Hematopoietic multipotent progenitor cell treated with erythropoietin and hydrocortisone succinate and interleukin-3 and kit ligand, for 6 days (in vitro differentiated cells): ENCODE measurements at regions not wholly inside any gene's neighbourhood (a gene's known extent, or its start where the extent isn't known, plus 50 kb on each side); places are given as distances from the start of the nearest gene placed in this dataset.
"Not testable (repeated sequence)": the region's sequence is repeated elsewhere in the genome, so short reads cannot be mapped to it uniquely, and the experiment has no call there.

Experiments used
- DNase-seq: peaks from one replicate; pipeline ENCODE4 v3.0.0-alpha.2; 2015

DNA sequence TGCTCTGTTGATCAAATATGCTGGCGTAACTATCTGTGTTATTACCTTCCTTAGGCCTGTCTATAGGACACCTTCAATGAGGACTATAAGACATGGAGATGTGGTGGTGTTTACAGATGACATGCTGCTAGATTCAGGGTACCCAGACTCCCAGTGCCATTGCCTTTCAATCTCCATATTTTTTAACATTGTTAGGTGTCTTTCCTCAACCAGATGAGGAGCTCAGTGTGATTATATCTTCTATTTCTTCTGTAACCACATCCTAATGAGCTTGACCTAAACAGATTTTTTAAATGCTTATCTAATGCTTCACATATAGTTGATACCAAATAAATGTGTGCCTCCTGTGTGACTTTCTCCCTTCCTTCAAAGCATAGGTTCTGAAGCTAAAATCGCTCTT, 730.1 kb upstream of the NR2F2 start:
- no peak for DNase-seq

DNA sequence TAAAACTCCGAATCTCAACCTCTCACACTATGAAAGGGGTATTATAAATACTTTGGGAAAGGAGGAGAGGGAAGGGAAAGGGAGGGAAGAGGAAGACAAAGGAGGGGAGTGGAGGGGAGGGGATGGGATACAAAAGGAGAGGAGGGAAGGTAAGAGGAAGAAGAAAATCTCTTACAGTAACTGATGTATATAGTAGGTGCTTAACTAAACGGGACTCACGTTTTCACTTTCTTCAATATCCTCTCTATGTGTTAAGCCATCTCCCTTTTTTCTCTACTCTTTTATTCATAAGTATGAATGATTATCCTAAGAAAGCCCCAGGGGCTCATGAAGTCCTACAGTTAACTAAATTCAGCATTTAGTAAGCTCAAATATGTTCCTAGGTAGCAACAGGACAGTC, 729.6 kb upstream of the NR2F2 start:
- DNase-seq, result no peak

DNA sequence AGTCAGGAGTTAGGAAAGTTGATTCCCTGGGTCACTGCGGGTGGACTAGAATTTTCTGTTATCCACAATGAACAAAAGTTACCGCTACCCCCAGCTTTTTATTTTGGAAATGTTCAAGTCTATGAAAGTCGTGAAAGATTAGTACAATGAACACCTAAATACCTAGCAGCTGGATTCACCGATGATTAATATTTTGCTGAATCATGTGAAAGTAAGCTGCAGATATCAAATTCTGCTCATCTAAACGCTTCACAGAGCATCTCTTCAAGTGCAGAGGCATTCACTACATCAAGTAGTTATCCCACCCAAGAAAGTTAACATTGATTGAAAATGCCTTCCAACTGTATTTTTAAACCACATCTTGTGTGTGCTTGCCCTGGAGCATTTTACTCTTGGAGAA, 729.0 kb upstream of the NR2F2 start:
- DNase-seq, result no peak

DNA sequence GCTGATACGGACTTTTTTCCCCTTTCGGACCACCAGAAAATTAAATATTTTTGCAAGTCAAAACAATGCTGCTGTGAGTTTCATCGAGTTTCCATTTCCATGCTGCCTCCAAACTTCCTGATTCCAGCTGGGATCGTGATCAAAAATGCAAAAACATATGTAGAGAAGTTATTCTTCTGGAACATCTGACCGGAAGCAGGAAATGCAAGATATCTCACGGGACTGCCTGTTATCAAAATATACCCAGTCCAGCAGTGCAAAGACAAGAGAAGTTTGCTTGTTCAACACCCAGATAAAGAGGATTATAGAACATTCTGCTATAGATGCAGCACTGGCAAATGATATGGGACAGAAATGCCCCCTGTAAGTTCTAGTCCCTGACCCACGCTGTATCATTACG, 726.7 kb upstream of the NR2F2 start:
- DNase-seq, result no peak

DNA sequence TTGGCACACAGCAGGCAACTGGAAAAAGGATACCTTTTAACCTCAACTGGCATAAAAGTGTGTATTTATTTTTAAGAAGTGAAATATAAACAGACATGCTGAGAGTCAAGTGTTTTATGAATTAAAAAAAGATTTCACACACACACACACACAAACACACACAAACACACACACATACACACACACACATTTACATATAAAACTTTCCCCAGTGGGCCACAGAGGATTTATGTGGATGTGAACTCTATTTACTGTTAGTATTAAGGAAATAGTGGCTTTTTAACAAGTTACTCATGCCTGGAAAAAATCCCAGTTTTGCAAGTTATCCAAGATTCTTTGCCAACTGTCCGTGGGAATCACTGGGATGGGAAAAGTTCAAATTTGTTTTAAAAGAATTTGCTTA, 725.9 kb upstream of the NR2F2 start:
- no peak for DNase-seq

DNA sequence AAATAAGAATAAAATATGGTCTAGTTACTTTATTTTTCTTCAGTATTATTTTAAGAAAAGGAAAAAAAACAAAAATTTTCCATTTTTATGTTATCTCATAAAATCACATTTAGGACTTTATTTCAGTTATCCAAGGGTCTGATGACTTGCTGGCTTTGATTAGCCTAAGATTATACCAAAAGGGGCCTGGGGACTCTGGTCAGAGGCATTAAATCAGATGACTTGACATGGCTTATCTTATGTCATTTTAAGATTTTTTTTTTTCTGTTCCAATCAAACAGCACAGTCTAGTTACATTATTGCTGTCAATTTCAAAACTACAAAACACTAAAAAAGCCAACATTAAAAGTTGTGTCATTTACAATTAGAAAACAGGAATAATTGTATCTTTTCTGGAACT, 725.4 kb upstream of the NR2F2 start:
- DNase-seq, result no peak

DNA sequence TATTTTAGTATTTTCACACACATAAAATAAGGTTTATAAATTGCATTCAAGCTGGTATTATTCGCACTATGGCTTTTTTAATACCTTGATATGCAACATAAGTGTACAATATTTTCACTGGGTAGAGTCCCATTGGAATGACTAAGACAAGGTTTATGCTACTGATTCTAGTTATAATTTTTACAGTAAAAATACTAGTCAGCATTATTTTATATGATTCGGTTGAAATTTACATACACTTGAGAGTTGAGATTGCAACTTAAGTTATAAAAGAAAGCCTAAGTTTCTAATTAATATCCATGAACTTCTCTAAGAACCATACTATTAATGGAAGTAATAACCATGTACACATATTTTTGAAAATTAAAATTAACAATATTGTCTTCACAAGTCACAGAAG, 723.9 kb upstream of the NR2F2 start:
- no peak for DNase-seq

DNA sequence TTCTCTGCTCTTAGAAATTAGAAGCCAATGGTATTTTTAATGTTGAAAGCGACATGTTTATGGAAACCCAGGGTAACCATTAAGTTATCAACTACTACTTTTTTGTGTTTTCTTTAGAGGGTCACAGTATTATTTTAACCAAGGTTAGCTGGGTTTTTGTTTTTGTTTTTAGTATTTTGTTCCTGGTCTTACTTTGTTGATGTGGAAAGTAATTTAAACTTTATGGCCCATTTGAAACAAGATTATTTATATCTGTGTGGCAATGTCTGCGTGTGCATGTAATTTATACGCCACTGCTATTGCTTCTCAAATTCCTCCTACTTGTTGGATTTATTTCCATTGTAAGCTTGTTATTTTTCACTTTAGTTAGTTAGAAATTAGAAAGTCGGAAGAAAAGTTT, 722.1 kb upstream of the NR2F2 start:
- DNase-seq, result no peak

DNA sequence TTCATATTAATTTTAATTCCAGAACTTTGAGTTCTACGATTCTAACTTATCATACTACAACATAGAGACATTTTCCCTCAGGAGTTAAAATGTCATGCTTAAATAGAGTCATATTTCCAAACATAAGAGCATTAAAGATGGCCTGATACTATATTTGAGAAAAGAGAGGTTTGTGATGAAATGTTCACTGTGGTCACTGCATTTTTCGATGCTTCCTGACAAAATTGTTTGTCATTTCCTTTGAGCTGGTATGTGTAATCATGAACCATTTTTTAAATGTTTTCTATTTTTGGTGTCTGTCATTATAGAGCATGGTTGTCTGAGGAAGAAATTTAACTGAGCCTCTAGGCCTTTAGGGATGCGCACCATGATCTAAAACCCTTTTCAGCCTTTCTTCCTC, 721.4 kb upstream of the NR2F2 start:
- peak; percentile 2 for DNase-seq

DNA sequence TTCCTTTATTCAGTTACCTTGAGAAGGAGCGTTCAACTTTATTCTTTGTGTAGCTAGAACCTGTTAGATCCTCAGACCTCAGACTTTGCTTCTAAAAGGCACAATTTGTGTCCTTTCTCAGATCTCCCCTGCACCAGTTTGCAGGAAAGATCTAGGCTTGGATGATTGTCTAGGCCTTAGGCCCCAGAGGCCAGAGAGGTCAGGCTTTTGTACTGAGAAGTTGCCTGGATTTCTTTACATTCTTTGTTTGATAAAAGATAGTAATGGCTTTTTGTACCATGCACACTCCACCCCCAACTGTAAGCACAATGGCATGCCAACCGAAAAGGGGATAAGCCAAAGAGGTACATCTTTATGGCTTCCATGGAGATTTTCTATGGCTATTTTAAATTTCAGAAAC, 719.6 kb upstream of the NR2F2 start:
- DNase-seq, result no peak

DNA sequence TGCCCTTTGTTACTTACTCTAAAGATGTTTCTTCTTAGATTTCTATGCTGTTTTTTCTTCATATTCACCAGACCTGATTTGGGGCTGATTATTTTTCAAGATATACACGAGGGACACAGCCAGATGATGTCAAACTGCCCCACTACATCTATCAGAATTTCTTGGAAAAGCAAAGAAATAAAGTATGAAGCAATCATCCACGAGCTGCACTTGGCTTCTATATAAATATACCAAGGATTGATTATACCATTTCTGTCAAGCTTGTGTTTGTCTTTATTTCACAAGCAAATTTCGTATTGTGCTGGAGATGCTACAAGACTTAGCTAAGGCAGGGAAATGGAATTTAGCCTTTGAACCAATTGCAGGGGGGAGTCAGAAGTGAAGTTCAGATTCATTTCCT, 715.1 kb upstream of the NR2F2 start:
- no peak for DNase-seq

DNA sequence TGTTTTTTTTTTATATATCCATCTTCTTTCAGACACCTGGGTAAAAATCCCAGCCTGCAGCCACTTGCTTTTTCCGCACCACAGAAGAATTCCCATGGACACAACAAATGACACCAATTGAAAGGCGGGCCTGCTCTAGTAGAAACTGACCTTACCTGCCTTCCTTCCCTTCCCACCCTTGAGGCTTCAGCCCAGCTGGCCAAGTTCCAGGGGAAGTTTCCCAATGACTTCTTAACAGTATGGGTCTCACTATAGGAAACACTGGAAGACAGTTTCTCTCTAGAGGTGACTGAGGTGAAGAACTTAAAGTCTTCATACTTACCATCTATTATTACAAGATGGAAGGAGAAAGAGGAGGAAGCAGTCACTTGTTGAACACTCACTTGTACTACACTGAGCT, 714.2 kb upstream of the NR2F2 start:
- DNase-seq, result no peak

DNA sequence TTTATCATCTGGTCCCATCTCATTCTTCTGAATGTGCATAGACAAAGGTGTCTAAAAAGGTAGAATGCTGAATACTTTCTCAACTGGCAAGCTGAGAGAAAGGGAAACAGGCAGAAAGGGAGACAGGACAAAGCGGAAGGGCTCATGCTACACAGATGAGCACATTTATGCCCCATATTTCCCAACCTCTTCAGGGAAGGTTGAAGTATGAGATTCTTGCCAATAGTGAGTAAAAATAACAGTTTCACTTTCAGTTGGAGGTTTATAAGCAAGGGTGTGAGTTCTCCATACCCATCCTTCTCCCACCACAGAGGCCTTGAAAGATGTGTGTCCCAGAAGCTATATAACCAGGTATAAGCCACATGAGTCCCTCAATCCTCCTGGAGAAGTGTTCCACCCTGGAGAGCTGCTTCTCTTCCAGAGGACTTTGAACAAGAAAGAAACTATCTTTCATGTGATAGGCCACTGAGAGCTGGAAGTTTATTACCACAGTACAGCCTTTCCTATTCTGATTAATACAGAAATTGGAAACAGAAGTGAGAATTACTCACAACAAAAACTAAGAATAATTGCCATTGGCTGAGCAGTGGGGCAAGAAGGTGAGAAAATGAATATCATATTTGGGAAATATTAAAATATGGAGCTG, 709.4 kb upstream of the NR2F2 start:
- DNase-seq, result no peak

DNA sequence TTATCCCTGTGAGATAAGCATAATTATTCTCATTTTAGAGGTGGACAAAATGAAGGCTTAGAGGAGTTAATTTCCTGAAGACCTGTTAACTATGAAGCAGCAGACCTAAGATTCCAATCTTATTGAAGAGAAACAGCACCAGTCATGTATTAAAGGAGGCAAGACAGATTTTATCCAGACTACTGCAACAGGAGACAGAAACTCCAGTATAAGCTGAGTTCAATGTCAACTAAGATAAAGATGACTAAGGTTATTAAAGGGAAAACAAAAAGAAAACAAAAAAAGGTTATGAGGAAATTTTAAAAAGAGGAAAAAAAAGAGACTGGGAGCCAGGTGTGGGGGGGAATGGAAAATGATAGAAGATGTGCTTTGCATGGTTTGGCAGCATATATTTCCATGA, 707.7 kb upstream of the NR2F2 start:
- DNase-seq, result no peak

DNA sequence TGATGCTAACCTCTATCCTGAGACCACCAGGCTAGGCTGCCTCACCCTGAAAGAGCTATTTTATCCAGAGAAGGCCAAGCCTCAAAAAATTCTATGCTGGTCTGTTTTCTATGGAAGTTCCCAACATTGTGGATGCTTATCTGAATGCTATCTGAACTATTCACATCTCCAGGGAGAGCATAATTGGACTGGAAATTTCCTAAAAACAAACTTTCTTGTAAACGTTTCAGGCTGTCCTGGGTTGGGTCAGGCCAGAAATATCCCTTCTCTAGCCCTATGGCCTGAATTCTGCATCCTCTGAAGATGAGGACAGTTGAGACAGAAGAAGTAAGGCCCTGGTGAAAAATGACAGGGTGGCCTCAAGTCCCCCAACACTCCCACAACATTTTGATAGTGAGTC, 706.4 kb upstream of the NR2F2 start:
- no peak for DNase-seq

DNA sequence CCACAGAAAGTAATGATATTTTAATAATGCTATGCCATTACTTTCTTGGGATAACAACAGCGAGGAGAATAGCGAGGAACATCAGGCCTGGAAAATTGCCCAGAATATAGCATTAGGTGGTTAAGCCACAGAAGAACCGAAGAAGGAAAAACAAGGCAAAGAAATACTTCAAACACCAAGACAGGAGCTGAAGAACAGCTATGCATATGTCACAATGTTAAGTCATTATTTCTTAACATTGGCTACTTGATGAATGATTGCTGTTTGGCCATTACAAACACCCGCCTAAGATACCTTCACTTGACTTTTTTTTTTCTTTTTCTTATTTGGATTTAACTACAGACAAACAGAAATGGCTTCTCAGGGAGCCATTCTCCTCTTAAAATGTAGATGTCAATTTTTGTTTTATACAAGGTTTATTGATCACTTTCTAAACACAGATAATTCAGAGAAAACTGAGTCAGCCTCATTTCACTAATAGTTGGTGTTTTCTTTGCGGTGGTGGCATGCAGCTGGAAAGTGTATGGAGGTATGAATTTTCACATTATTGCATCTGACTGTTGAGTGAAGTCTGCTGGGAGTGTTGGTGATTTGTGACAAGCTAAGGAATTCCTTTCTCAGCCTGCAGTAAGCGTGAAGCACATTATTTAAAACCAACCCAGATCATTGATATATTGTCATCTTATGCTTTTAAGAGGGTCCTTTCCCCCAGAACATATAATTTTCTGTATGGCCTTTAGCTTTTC, 705.7 kb upstream of the NR2F2 start:
- DNase-seq, result no peak

DNA sequence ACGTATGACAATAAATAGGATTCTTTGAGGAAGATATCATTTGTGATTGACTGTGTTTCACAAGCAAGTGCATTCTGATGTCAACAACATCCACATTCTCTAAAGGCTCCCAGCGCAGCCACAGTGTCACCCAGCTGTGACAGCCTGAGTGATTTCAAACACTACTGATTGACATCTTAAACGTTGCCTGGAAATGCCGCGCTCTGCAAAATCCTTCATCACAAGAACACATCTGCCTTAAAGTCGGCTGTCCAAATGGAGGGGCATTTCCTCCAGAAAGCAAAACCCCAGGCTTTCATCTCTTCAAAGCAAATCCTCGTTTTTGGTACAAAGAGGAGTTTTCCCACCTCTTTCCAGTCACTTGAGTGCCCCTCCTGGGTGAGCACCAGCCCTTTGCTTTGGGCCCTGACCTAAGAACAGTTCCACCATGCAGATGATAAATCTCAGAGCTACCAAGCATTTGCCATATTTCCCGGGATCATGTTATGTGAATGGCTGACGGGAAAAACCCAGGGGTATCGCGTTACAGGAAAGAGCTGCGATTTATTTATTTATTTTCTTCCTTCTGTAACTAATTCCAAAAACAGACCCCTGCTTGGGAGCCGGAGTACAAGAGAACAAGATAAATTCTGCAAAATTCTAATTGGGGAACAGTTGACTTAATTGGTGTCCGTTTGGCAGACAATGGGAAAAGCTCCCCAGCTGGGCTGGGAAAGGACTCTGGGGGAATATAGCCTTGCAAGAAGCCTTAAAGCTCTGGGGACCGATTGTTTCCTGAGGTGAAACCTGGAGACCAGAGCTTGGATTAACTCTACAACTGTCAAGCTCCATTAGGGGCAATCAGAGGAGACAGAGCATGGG, 703.8 kb upstream of the NR2F2 start:
- no peak for DNase-seq

DNA sequence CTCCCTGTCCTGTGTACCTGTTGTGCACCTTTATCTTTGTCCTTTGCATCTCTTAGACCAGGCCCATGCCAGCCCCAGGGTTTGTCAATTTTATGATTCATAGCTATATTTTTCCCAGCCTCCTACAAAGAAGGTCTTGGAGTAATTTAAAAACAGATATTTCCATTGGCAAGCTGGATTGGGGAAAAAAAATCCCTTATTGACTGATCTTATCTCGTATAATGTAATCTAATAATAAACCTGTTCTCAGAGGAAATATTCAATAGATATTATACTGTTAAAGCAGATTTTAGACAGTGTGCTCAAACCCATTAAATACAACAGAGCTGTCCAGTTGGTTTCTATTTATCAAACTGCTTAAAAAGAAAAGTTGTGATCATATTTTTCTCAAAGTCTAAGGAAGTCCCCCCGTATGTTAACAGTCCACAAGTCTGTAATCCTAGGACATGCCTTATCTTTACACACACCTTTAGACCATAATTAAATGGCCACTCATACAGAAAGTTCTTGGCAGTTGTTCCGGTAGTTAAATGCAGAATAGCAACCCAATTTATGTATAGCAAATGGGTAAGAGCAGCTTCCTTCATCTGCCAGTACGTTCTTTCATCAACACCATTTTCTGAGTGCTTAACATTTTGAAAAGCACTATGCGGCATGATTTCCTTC, 700.9 kb upstream of the NR2F2 start:
- DNase-seq, result no peak

DNA sequence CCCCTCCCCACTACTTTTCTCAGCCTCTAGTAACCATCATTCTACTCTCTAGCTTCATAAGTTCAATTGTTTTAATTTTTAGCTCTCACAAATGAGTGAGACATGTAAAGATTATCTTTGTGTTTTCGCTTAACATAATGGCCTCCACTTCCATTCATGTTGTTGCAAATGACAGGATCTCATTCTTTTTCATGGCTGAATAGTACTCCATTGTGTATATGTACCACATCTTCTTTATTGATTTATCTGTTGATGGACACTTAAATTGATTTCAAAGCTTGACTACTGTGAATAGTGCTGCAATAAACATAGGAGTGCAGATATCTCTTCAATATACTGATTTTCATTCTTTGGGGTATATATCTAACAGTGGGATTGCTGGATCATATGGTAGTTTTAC, 699.8 kb upstream of the NR2F2 start:
- DNase-seq, result no peak

DNA sequence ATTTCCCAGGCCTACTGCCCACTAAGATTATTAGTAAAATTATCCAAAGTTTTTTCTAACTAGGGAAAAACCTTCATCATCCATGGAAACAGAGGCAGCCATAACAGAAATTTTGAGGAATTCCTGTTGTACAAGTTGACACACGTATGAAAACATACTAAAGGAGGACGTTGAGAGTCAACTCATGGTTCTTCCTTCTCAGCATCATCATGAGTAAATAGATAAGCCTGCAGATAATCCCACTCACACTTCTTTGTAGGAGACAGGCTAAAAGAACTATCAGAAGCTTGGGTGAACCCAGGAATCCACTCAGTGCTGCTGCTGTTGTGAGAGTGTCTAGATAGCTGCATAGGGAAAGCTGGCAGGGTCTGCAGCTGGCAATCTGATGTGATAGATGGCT, 694.8 kb upstream of the NR2F2 start:
- DNase-seq, result no peak

DNA sequence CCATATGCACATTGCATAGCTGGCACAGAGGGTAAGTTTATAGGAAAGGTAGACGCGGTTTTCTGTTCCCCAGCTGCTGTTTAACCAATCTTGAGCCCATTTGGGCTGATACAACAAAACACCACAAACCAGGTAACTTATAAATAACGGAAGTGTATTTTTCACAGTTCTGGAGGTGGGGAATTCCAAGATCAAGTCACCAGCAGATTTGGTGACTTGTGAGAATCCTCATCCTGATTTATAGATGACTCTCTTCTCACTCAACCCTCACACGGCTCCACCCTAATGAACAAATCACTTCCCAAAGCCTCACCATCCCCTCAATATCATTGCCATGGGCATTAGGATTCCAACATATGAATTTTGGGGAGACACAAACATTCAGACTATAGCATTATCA, 694.4 kb upstream of the NR2F2 start:
- DNase-seq, result no peak

DNA sequence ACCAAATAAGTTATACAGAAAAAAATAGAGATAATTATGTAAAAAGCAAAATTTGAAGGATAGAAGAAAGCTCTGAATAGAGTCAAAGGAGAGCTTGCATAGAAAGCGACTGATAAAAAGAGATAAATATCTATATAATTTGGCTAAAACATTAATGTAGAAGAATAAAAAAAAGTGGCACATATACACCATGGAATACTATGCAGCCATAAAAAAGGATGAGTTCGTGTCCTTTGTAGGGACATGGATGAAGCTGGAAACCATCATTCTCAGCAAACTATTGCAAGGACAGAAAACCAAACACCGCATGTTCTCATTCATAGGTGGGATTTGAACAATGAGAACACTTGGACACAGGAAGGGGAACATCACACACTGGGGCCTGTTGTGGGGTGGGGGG, 693.3 kb upstream of the NR2F2 start:
- DNase-seq, result not testable (repeated sequence)

DNA sequence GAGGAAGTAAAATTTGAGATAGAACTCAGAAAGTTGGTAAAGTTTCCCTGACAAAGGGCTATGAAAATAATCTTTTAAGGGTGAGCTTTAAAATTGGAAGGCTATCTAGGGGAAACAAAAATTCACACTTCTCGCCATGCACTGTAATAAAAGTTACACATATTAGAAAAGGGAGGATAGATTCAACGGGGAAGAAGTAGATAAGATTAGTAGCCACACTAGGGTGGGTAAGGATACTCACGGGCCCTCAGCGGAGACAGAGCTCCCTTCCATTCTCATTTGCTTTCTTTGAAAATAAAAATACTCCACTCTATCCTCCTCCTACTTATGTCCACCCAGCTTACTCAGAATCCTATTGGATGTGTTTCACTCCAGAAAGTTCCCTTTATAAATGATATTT, 691.3 kb upstream of the NR2F2 start:
- DNase-seq, result no peak
